GM08714 (cell line): ENCODE measurements at regions not wholly inside any gene's neighbourhood (a gene's known extent, or its start where the extent isn't known, plus 50 kb on each side); places are given as distances from the start of the nearest gene placed in this dataset.

Source experiments
- H3K4me3 ChIP-seq: fragments of 200-500 bp; sonication (Bioruptor generic); 2 replicates; pipeline ENCODE4 v1.5.1; 2014; ENCODE audit warnings: mild to moderate bottlenecking, low read length, inconsistent platforms
- ZNF274 ChIP-seq: IDR thresholded peaks from 2 replicates; pipeline ENCODE4 v1.6.1; 2012; ENCODE audit warnings: mild to moderate bottlenecking, low read depth, low read length

- no peak overlapping the region for H3K4me3 ChIP-seq
- no peak for TF ChIP-seq ZNF274
Observed at GRCh38 chr3:34212656-34213055, 414.2 kb downstream of the PDCD6IP start.

DNA sequence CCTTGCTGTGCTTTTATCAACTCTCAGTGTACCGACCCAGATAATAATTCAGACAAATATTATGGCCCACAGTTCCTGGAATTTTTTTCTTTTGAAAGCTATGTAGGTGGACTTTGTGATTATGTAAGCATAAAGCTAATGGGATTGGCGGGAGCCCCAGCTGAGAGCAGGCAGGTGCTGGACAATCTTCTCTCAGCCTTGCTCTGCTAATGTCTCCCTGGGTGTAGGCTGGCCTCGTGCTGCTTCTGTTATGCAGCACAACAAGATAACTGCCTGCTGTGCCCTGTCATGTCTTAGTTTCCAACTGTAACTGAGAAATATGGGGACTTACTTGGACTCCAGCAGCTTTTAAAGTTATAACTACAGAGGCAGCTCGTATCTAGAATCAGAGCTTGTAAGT, 415.0 kb downstream of the PDCD6IP start:
- no peak for TF ChIP-seq ZNF274
- H3K4me3 ChIP-seq: no peak overlapping the region

- TF ChIP-seq ZNF274: no peak
- H3K4me3 ChIP-seq: no peak overlapping the region
Observed at GRCh38 chr3:34216711-34217335, 418.4 kb downstream of the PDCD6IP start.

GRCh38 chr3:34218706-34219385, 420.4 kb downstream of the PDCD6IP start:
- TF ChIP-seq ZNF274: no peak
- no peak overlapping the region for H3K4me3 ChIP-seq

GRCh38 chr3:34219556-34219955, 421.1 kb downstream of the PDCD6IP start:
- TF ChIP-seq ZNF274: no peak

GRCh38 chr3:34225821-34226366, 427.5 kb downstream of the PDCD6IP start:
- H3K4me3 ChIP-seq: no peak overlapping the region
- TF ChIP-seq ZNF274: no peak

More at GRCh38 chr3:34219556-34219955, 421.1 kb downstream of the PDCD6IP start:
- no peak overlapping the region for H3K4me3 ChIP-seq

- TF ChIP-seq ZNF274: no peak
- H3K4me3 ChIP-seq: no peak overlapping the region
Observed at GRCh38 chr3:34229876-34230275, 431.4 kb downstream of the PDCD6IP start.

GRCh38 chr3:34235096-34235495, 436.7 kb downstream of the PDCD6IP start:
- H3K4me3 ChIP-seq: no peak overlapping the region
- no peak for TF ChIP-seq ZNF274

DNA sequence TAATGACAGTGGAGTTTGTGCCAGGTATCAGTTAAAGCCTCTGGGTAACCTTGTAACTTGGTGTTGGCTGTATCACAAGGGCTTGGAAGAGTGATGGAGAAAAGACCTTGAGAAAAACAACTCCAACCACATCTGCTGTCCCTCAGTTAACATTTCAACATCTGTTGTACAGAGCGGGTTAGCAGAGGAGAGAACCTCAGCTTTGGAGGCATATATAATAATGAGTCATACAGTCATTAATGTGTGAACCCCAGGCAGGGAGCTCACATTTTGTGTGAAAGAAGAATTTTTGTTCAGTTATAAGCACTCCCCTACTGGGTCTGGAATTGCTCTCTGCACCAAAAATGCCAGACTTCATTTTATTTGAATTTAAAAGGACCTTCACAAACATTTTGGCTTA, 439.5 kb downstream of the PDCD6IP start:
- no peak overlapping the region for H3K4me3 ChIP-seq
- TF ChIP-seq ZNF274: no peak

- H3K4me3 ChIP-seq: no peak overlapping the region
- TF ChIP-seq ZNF274: no peak
Observed at GRCh38 chr3:34238407-34238806, 440.0 kb downstream of the PDCD6IP start.

DNA sequence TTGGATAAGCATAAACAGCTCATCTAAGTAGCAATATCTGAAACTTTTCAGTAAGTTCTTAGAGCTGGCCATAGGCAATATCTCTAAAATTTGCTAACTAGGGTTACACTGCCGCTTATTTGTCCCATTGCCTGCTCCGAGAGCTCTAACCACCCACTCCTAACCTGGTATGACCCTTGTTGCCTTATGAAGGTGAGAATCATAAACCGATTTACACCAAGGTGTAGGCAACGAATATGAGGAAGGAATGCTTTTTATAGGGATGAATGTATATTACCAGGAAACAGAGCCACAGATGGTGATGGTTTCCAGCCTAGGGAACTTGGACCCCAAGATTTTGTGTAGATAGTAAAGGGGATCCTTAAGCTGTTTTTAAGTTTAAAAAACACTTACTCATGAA, 440.9 kb downstream of the PDCD6IP start:
- TF ChIP-seq ZNF274: no peak
- no peak overlapping the region for H3K4me3 ChIP-seq

GRCh38 chr3:34239875-34240274, 441.4 kb downstream of the PDCD6IP start:
- no peak overlapping the region for H3K4me3 ChIP-seq
- no peak for TF ChIP-seq ZNF274

- H3K4me3 ChIP-seq: no peak overlapping the region
- no peak for TF ChIP-seq ZNF274
Observed at GRCh38 chr3:34247401-34247800, 449.0 kb downstream of the PDCD6IP start.

DNA sequence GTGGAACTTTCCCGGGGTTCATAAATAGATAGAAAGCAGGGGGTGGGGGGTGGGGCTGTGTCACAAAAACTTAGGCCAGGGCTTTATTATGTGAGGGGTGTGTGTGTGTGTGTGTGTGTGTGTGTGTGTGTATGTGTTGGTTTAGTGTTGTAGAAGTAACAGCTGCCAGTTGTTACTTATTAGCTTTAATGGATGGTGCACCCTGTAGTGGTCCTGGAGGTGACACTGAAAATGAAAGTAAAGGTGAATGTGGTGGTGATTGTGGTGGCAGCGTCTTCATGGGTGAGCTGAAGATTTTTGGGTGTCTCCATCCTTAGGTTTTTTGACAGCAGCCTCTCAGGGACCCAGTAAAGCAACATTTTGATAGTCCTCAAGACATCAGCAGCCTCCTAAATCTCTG, 449.9 kb downstream of the PDCD6IP start:
- no peak overlapping the region for H3K4me3 ChIP-seq
- no peak for TF ChIP-seq ZNF274

GRCh38 chr3:34254285-34254684, 455.9 kb downstream of the PDCD6IP start:
- no peak overlapping the region for H3K4me3 ChIP-seq
- TF ChIP-seq ZNF274: no peak

GRCh38 chr3:34256021-34256420, 457.6 kb downstream of the PDCD6IP start:
- H3K4me3 ChIP-seq: no peak overlapping the region
- no peak for TF ChIP-seq ZNF274

DNA sequence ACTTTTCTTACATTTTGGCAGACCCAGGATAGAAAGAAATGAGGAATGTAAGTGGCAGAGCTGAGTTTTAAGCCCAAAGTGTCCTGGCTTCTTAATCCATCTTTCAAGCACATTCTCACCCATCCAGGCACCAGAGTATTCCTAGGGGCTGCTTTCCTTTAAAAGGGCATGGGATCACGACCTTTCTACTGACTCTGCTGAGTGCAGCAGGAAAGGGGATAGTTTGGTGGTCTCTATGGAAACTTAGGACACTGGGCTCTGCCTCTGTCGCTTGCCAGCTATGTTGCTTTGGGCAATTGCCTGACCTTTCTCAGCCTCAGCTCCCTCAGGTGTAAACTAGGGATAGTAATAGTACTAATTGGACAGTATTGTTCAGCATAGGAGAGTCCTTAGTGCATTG, 458.4 kb downstream of the PDCD6IP start:
- TF ChIP-seq ZNF274: no peak
- no peak overlapping the region for H3K4me3 ChIP-seq
